OCI-M1 (cell line): ENCODE measurements at regions not wholly inside any gene's neighbourhood (a gene's known extent, or its start where the extent isn't known, plus 50 kb on each side); places are given as distances from the start of the nearest gene placed in this dataset.

Source experiments
- DNase-seq: peaks from one replicate; lab custom pipeline; 2025; lab: John Stamatoyannopoulos, UW

GRCh38 chr15:87154761-87155160 is 1075.1 kb downstream of the AGBL1 start:
- no peak for DNase-seq

GRCh38 chr15:87151202-87151748 is 1071.6 kb downstream of the AGBL1 start:
- no peak for DNase-seq

GRCh38 chr15:87145696-87146095 is 1066.0 kb downstream of the AGBL1 start:
- DNase-seq = no peak

- DNase-seq = no peak
Measured at GRCh38 chr15:87144775-87145174, 1065.1 kb downstream of the AGBL1 start.

- DNase-seq = no peak
Measured at GRCh38 chr15:87142096-87142495, 1062.4 kb downstream of the AGBL1 start.

GRCh38 chr15:87135109-87135508 is 1055.4 kb downstream of the AGBL1 start:
- DNase-seq = no peak

GRCh38 chr15:87133704-87134103 is 1054.0 kb downstream of the AGBL1 start:
- DNase-seq = no peak

GRCh38 chr15:87131067-87131466 is 1051.4 kb downstream of the AGBL1 start:
- no peak for DNase-seq

GRCh38 chr15:87129916-87130315 is 1050.2 kb downstream of the AGBL1 start:
- DNase-seq = no peak

- DNase-seq = no peak
Measured at GRCh38 chr15:87123676-87124382, 1044.2 kb downstream of the AGBL1 start.

GRCh38 chr15:87121336-87121735 is 1041.7 kb downstream of the AGBL1 start:
- DNase-seq = no peak

- DNase-seq = no peak
Measured at GRCh38 chr15:87120555-87120954, 1040.9 kb downstream of the AGBL1 start.

GRCh38 chr15:87118846-87119245 is 1039.2 kb downstream of the AGBL1 start:
- no peak for DNase-seq

- DNase-seq = no peak
Measured at GRCh38 chr15:87118435-87118834, 1038.8 kb downstream of the AGBL1 start.

GRCh38 chr15:87115795-87116194 is 1036.1 kb downstream of the AGBL1 start:
- no peak for DNase-seq

- DNase-seq = no peak
Measured at GRCh38 chr15:87099916-87100315, 1020.2 kb downstream of the AGBL1 start.

GRCh38 chr15:87089551-87089950 is 1009.9 kb downstream of the AGBL1 start:
- no peak for DNase-seq

GRCh38 chr15:87083201-87083600 is 1003.5 kb downstream of the AGBL1 start:
- DNase-seq = no peak

- DNase-seq = no peak
Measured at GRCh38 chr15:87082581-87082980, 1002.9 kb downstream of the AGBL1 start.

GRCh38 chr15:87080547-87080946 is 1000.9 kb downstream of the AGBL1 start:
- DNase-seq = no peak
